KOPT-K1 (cell line): ENCODE measurements at regions not wholly inside any gene's neighbourhood (a gene's known extent, or its start where the extent isn't known, plus 50 kb on each side); places are given as distances from the start of the nearest gene placed in this dataset.
"Not testable (repeated sequence)": the region's sequence is repeated elsewhere in the genome, so short reads cannot be mapped to it uniquely, and the experiment has no call there.

Experiments
- H3K27ac ChIP-seq: fragments of 200-600 bp; sonication (generic); 2 replicates; pipeline ENCODE4 v1.5.1; 2016; ENCODE audit warnings: antibody characterized with exemption, mild to moderate bottlenecking, low read depth, low read length; ENCODE audit not compliant: poor library complexity, severe bottlenecking
- H3K36me3 ChIP-seq: fragments of 200-600 bp; sonication (generic); 2 replicates; pipeline ENCODE4 v1.5.1; 2017; ENCODE audit warnings: antibody characterized with exemption, mild to moderate bottlenecking, low read length, moderate library complexity; ENCODE audit not compliant: insufficient read depth
- H3K9me3 ChIP-seq: fragments of 200-600 bp; sonication (generic); 2 replicates; pipeline ENCODE4 v1.5.1; 2017; ENCODE audit warnings: antibody characterized with exemption, low read length, mild to moderate bottlenecking; ENCODE audit not compliant: insufficient read depth, poor library complexity, severe bottlenecking

- no peak overlapping the region for H3K27ac ChIP-seq
- H3K9me3 ChIP-seq = peaks cover 13% of the 10 kb centered on the region
- no peaks in the 10 kb centered on the region for H3K36me3 ChIP-seq
Observed at GRCh38 chr3:117035745-117036144, 326.2 kb downstream of the TUSC7 start.

- Histone ChIP-seq H3K27ac (no peak overlapping the region), H3K36me3 (no peaks in the 10 kb centered on the region), H3K9me3 (peaks cover 13% of the 10 kb centered on the region)
Observed at GRCh38 chr3:117036259-117036799, 326.8 kb downstream of the TUSC7 start.

GRCh38 chr3:117045143-117045542, 335.6 kb downstream of the TUSC7 start:
- Histone ChIP-seq H3K9me3 (no peaks in the 10 kb centered on the region), H3K27ac (no peak overlapping the region), H3K36me3 (no peaks in the 10 kb centered on the region)

GRCh38 chr3:117047951-117048705, 338.5 kb downstream of the TUSC7 start:
- H3K27ac ChIP-seq = no peak overlapping the region
- H3K9me3 ChIP-seq = no peaks in the 10 kb centered on the region
- H3K36me3 ChIP-seq = no peaks in the 10 kb centered on the region

GRCh38 chr3:117052395-117052794, 342.8 kb downstream of the TUSC7 start:
- H3K27ac ChIP-seq = no peak overlapping the region
- no peaks in the 10 kb centered on the region for H3K36me3 ChIP-seq
- H3K9me3 ChIP-seq = no peaks in the 10 kb centered on the region

- H3K27ac ChIP-seq = no peak overlapping the region
- no peaks in the 10 kb centered on the region for H3K9me3 ChIP-seq
- no peaks in the 10 kb centered on the region for H3K36me3 ChIP-seq
Observed at GRCh38 chr3:117054556-117054955, 345.0 kb downstream of the TUSC7 start.

- H3K36me3 ChIP-seq, H3K9me3 ChIP-seq, H3K27ac ChIP-seq: not testable (repeated sequence)
Observed at GRCh38 chr3:117056946-117057345, 347.4 kb downstream of the TUSC7 start.

GRCh38 chr3:117059067-117059955, 349.7 kb downstream of the TUSC7 start:
- H3K36me3 ChIP-seq = no peaks in the 10 kb centered on the region
- H3K9me3 ChIP-seq = no peaks in the 10 kb centered on the region
- H3K27ac ChIP-seq = no peak overlapping the region

GRCh38 chr3:117059956-117060270, 350.3 kb downstream of the TUSC7 start:
- Histone ChIP-seq H3K27ac (no peak overlapping the region), H3K9me3 (no peaks in the 10 kb centered on the region), H3K36me3 (no peaks in the 10 kb centered on the region)

- H3K27ac ChIP-seq = no peak overlapping the region
- no peaks in the 10 kb centered on the region for H3K9me3 ChIP-seq
- H3K36me3 ChIP-seq = no peaks in the 10 kb centered on the region
Observed at GRCh38 chr3:117063930-117064329, 354.4 kb downstream of the TUSC7 start.

GRCh38 chr3:117068301-117068700, 358.7 kb downstream of the TUSC7 start:
- Histone ChIP-seq H3K9me3 (no peaks in the 10 kb centered on the region), H3K27ac (no peak overlapping the region), H3K36me3 (no peaks in the 10 kb centered on the region)

GRCh38 chr3:117074826-117075225, 365.2 kb downstream of the TUSC7 start:
- H3K27ac ChIP-seq = no peak overlapping the region
- no peaks in the 10 kb centered on the region for H3K9me3 ChIP-seq
- no peaks in the 10 kb centered on the region for H3K36me3 ChIP-seq

- no peaks in the 10 kb centered on the region for H3K36me3 ChIP-seq
- no peaks in the 10 kb centered on the region for H3K9me3 ChIP-seq
- H3K27ac ChIP-seq = no peak overlapping the region
Observed at GRCh38 chr3:117079997-117080396, 370.4 kb downstream of the TUSC7 start.

GRCh38 chr3:117080872-117081271, 371.3 kb downstream of the TUSC7 start:
- no peaks in the 10 kb centered on the region for H3K36me3 ChIP-seq
- no peaks in the 10 kb centered on the region for H3K9me3 ChIP-seq
- H3K27ac ChIP-seq = no peak overlapping the region

GRCh38 chr3:117084277-117084676, 374.7 kb downstream of the TUSC7 start:
- Histone ChIP-seq H3K27ac (no peak overlapping the region), H3K9me3 (no peaks in the 10 kb centered on the region)

More at GRCh38 chr3:117084277-117084676, 374.7 kb downstream of the TUSC7 start:
- no peaks in the 10 kb centered on the region for H3K36me3 ChIP-seq
